Calu3 (cell line): ENCODE measurements at regions not wholly inside any gene's neighbourhood (a gene's known extent, or its start where the extent isn't known, plus 50 kb on each side); places are given as distances from the start of the nearest gene placed in this dataset.
A peak's percentile ranks its signal among the peaks of the same experiment; 100 is the strongest.

ENCODE experiments used
- BruUV-seq: library from RNA; stranded (reverse); fragments of 400-500 nt; replicated peaks from 2 replicates; lab custom pipeline; 2021; lab: Mats Ljungman, UMichigan
- CTCF ChIA-PET: fragments of 300-600 bp; sonication (Branson Sonifier 250); formaldehyde crosslinking; loops from one replicate; lab custom pipeline; 2022; ENCODE audit warnings: antibody characterized with exemption; lab: Charles Lee
- DNase-seq: peaks from one replicate; pipeline ENCODE4 v3.0.0; 2022
- H3K27ac Mint-ChIP-seq: one replicate; pipeline ENCODE4 v1.8.0; 2022; ENCODE audit warnings: mixed read lengths; ENCODE audit not compliant: unreplicated experiment
- H3K27me3 Mint-ChIP-seq: one replicate; pipeline ENCODE4 v1.8.0; 2022; ENCODE audit warnings: mixed read lengths; ENCODE audit not compliant: unreplicated experiment
- H3K36me3 Mint-ChIP-seq: one replicate; pipeline ENCODE4 v1.8.0; 2022; ENCODE audit warnings: mild to moderate bottlenecking, moderate library complexity, mixed read lengths; ENCODE audit not compliant: insufficient read depth, unreplicated experiment
- H3K4me1 Mint-ChIP-seq: one replicate; pipeline ENCODE4 v1.8.0; 2022; ENCODE audit warnings: mild to moderate bottlenecking, low read depth, mixed read lengths; ENCODE audit not compliant: unreplicated experiment
- H3K4me3 Mint-ChIP-seq: one replicate; pipeline ENCODE4 v1.8.0; 2022; ENCODE audit warnings: mild to moderate bottlenecking, low read depth, moderate library complexity, mixed read lengths; ENCODE audit not compliant: unreplicated experiment
- H3K9me3 Mint-ChIP-seq: one replicate; pipeline ENCODE4 v1.8.0; 2022; ENCODE audit warnings: low read depth, mixed read lengths; ENCODE audit not compliant: unreplicated experiment
- CTCF ChIP-seq: fragments of 200-600 bp; IDR thresholded peaks from one replicate; pipeline ENCODE4 v1.8.0; 2022; ENCODE audit warnings: antibody characterized with exemption; ENCODE audit not compliant: unreplicated experiment
- intact Hi-C: fragments of 100-400 bp; cut with micrococcal nuclease; formaldehyde crosslinking; loops from one replicate; pipeline ENCODE4 v1.10.0; 2022; ENCODE audit not compliant: unreplicated experiment

GRCh38 chr3:165696496-165696895, 140.7 kb downstream of the BCHE start:
- Mint-ChIP-seq H3K4me1 (no peaks in the 10 kb centered on the region), H3K4me3 (no peak overlapping the region), H3K9me3 (peaks cover 10% of the 10 kb centered on the region), H3K27ac (no peak overlapping the region), H3K27me3 (no peaks in the 10 kb centered on the region), H3K36me3 (no peaks in the 10 kb centered on the region)
- DNase-seq = no peak
- CTCF ChIA-PET = no interaction called here
- intact Hi-C loops = no loop called here
- no TSS peak for BruUV-seq
- TF ChIP-seq CTCF = no peak

GRCh38 chr3:165683947-165684346, 153.3 kb downstream of the BCHE start:
- CTCF ChIA-PET = interaction anchor here (0.7 kb wide), 2 partner anchors 45 to 932 kb away, joined by 3 read pairs; no protein-coding TSS in a partner anchor
- TF ChIP-seq CTCF = no peak
- no peaks in the 10 kb centered on the region for H3K27me3 Mint-ChIP-seq
- no peak overlapping the region for H3K27ac Mint-ChIP-seq
- intact Hi-C loops = no loop called here
- no peak for DNase-seq
- peak overlapping the region; percentile 25 for H3K4me3 Mint-ChIP-seq
- no peaks in the 10 kb centered on the region for H3K36me3 Mint-ChIP-seq
- no peaks in the 10 kb centered on the region for H3K9me3 Mint-ChIP-seq
- H3K4me1 Mint-ChIP-seq = no peaks in the 10 kb centered on the region
- BruUV-seq = no TSS peak

- H3K9me3 Mint-ChIP-seq = no peaks in the 10 kb centered on the region
- no TSS peak for BruUV-seq
- intact Hi-C loops = no loop called here
- H3K27ac Mint-ChIP-seq = no peak overlapping the region
- H3K36me3 Mint-ChIP-seq = no peaks in the 10 kb centered on the region
- CTCF ChIA-PET = interaction anchor here (0.6 kb wide), 1 partner anchor 1673 kb away, joined by 3 read pairs; no protein-coding TSS in a partner anchor
- no peaks in the 10 kb centered on the region for H3K4me1 Mint-ChIP-seq
- no peak for TF ChIP-seq CTCF
- no peak for DNase-seq
- H3K27me3 Mint-ChIP-seq = no peaks in the 10 kb centered on the region
- H3K4me3 Mint-ChIP-seq = no peak overlapping the region
These were observed 154.5 kb downstream of the BCHE start for GRCh38 chr3:165682734-165683133.

DNA sequence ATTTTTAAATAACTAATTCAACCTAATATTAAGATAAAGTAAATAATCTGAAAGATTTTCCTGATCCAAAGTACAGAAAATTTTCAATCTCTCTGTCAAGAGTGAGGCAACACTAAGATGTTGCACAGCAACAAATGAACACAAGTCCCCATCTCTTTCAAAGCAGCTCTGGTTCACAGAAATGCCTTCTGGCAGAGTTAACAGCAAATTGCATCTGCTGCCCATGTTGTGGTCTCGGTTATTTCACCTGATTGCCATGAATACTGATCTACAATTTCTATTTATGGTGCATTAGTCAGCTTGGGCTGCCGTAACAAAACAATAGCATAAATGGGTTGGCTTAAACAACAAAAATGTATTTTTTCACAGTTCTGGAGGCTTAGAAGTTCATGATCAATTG, 167.3 kb downstream of the BCHE start:
- intact Hi-C loops = no loop called here
- no peak for DNase-seq
- peaks cover 4% of the 10 kb centered on the region for H3K9me3 Mint-ChIP-seq
- CTCF ChIA-PET = no interaction called here
- H3K4me1 Mint-ChIP-seq = no peaks in the 10 kb centered on the region
- H3K27ac Mint-ChIP-seq = no peak overlapping the region
- H3K36me3 Mint-ChIP-seq = no peaks in the 10 kb centered on the region
- no TSS peak for BruUV-seq
- no peak for TF ChIP-seq CTCF
- H3K4me3 Mint-ChIP-seq = no peak overlapping the region
- no peaks in the 10 kb centered on the region for H3K27me3 Mint-ChIP-seq
